ENCODE measurements at regions not wholly inside any gene's neighbourhood (a gene's known extent, or its start where the extent isn't known, plus 50 kb on each side); places are given as distances from the start of the nearest gene placed in this dataset.

GRCh38 chr9:4921449-4921848 is 63.6 kb upstream of the JAK2 start:
- no peak for TF ChIP-seq CTCF (conservative IDR thresholded peaks at IDR 0.05 in 1 of 2, IDR thresholded peaks at IDR 0.05 in 1 of 2; ENCODE audit: extremely low read depth in 1 of 2, insufficient read depth in 1 of 2, low read depth in 1 of 2, low read length in 2 of 2)
- TF ChIP-seq EZH2 (IDR thresholded peaks at IDR 0.05; ENCODE audit: borderline replicate concordance, low read length), result no peak
